ENCODE measurements at regions not wholly inside any gene's neighbourhood (a gene's known extent, or its start where the extent isn't known, plus 50 kb on each side); places are given as distances from the start of the nearest gene placed in this dataset.

DNA sequence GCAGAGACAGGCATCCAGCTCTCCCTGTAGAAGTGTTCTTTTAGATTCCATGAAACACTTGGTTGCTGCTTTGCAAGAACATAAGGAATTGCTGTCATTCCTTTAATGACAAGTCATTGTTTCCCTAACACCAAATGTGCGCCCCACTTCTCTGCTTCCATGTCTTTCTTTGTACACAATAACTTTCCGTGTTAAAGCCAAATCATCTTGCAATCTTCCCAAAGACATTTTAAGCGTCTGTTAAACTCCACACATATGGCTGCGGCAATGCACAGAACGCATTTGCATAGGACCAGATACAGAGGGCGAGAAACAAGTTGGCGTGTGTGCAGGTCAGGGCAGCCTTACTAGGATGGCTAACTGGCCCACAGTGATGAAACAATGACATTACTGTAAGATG lies 399.3 kb upstream of the PRKCQ start:
- no peak overlapping the region for H3K4me3 ChIP-seq (ENCODE audit: low read length)
- H3K9me3 ChIP-seq (ENCODE audit: insufficient read depth, low read depth, low read length) = no peaks in the 10 kb centered on the region
- no peaks in the 10 kb centered on the region for H3K36me3 ChIP-seq (ENCODE audit: insufficient read depth, low read length)
- no peak overlapping the region for H3K27ac ChIP-seq (ENCODE audit: low read depth, low read length)
- peaks cover 6% of the 10 kb centered on the region for H3K4me1 ChIP-seq (ENCODE audit: insufficient read depth, low read length)
- WGBS = 90% methylated on average over 7 of the region's 7 CpGs
- no peak overlapping the region for H3K9ac ChIP-seq (ENCODE audit: low read depth, low read length)
- H3K27me3 ChIP-seq (ENCODE audit: insufficient read depth, low read length) = no peaks in the 10 kb centered on the region

DNA sequence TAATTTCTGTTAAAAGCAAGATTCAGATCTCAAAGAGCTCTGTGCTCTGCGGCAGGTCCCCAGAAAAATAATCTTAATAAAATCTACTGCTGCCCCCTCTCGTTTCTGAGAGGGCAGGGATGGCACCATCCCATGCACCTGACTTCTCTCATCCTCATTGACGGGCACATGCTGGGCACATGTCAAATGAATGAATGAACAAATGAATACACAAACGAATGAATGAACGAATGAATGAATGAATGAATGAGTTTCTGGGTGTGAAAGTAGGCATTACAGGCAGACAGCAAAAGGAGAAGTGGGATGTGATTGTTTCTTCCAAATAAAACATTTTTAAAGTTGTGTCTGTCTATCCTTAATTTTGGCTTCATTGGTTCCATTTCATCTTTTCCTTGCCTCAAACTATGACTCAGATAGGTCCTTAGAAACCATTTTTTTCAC lies 398.1 kb upstream of the PRKCQ start:
- Histone ChIP-seq H3K36me3 (ENCODE audit: insufficient read depth, low read length) (no peaks in the 10 kb centered on the region), H3K9ac (ENCODE audit: low read depth, low read length) (no peak overlapping the region), H3K4me3 (ENCODE audit: low read length) (no peak overlapping the region), H3K9me3 (ENCODE audit: insufficient read depth, low read depth, low read length) (no peaks in the 10 kb centered on the region), H3K27me3 (ENCODE audit: insufficient read depth, low read length) (no peaks in the 10 kb centered on the region), H3K4me1 (ENCODE audit: insufficient read depth, low read length) (peaks cover 6% of the 10 kb centered on the region), H3K27ac (ENCODE audit: low read depth, low read length) (no peak overlapping the region)
- WGBS = 75% methylated on average over 5 of the region's 5 CpGs

DNA sequence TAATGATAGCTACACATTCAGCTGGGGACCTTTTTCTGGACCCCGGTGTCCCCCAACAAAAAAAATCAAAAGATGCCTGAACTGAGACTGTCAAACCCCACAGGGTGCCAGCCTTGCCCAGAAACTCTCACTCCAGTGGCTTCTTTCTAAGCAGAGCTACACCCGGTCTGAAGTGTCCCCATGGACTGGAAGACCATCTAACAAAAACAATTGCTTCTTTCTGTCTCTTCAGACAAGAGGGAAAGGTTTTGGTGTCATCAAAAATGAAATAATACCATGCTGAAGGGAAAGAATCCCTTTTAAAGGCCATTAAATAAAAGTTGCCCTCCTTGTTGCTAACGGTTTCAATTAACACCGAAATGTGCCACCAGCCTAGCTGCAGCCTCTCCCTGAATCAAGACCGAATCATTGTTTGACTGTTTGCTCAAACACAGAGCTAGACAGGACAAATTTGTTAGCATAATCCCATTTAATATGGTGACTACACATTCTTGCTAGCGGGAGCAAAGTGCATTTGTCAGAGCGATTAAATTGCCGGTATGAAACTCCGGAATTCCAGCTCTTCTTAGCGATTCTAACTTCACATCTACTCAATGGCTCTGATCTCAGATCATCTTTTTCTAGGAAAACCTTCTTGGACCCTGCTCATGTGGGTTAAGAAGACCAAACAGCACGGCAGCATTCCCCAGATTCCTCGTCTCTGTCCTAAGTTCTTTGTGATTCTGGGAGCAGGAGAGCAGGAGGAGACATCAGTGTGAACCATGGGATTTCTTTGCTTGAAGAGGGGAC lies 397.5 kb upstream of the PRKCQ start:
- Histone ChIP-seq H3K4me3 (ENCODE audit: low read length) (no peak overlapping the region), H3K36me3 (ENCODE audit: insufficient read depth, low read length) (no peaks in the 10 kb centered on the region), H3K27me3 (ENCODE audit: insufficient read depth, low read length) (no peaks in the 10 kb centered on the region), H3K9ac (ENCODE audit: low read depth, low read length) (no peak overlapping the region), H3K4me1 (ENCODE audit: insufficient read depth, low read length) (peaks cover 6% of the 10 kb centered on the region), H3K9me3 (ENCODE audit: insufficient read depth, low read depth, low read length) (no peaks in the 10 kb centered on the region), H3K27ac (ENCODE audit: low read depth, low read length) (no peak overlapping the region)
- WGBS = 83% methylated on average over 12 of the region's 12 CpGs

DNA sequence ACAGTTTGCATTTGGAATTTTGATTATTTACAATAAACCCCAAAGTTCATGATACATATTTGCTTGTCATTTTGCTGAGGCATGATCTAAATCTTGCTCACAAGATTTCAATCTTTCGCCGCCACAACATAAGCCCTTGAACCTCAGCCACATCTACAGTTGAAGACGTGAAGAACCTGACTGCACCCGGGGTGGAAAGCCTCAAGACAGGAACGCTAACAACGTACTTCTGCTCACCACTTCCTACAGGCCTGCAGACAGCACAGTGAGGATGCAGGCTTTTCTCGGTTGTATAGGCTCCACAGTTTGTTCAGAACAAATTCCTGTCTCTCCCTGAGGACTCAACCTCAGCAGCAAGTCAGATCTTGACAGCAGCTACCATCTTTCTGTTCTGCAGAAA lies 393.8 kb upstream of the PRKCQ start:
- 93% methylated on average over 7 of the region's 7 CpGs for WGBS
- H3K4me1 ChIP-seq (ENCODE audit: insufficient read depth, low read length) = peaks cover 6% of the 10 kb centered on the region
- H3K4me3 ChIP-seq (ENCODE audit: low read length) = no peak overlapping the region
- H3K27ac ChIP-seq (ENCODE audit: low read depth, low read length) = no peak overlapping the region
- H3K27me3 ChIP-seq (ENCODE audit: insufficient read depth, low read length) = no peaks in the 10 kb centered on the region
- no peaks in the 10 kb centered on the region for H3K36me3 ChIP-seq (ENCODE audit: insufficient read depth, low read length)
- no peaks in the 10 kb centered on the region for H3K9me3 ChIP-seq (ENCODE audit: insufficient read depth, low read depth, low read length)
- no peak overlapping the region for H3K9ac ChIP-seq (ENCODE audit: low read depth, low read length)

DNA sequence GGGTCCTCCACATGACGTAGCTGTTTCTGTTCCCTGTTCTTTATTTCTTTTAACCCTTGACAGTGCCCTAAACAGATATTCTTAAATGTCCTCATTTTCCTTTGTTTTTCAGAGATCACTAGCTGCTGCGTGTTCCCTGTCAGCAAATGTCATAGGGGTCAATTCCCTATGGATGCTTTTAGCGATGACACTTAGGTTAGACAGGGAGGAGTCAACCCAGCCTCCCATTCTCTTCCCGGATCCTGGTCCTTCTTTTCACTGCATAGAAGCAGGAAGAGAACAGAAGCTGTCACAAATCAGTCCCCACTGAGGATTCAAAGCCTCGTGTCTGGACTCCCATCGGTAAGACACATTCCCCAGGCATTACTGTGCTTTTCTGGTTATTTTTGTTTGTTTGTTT lies 392.1 kb upstream of the PRKCQ start:
- Histone ChIP-seq H3K9ac (ENCODE audit: low read depth, low read length) (no peak overlapping the region), H3K4me3 (ENCODE audit: low read length) (no peak overlapping the region), H3K36me3 (ENCODE audit: insufficient read depth, low read length) (no peaks in the 10 kb centered on the region), H3K27ac (ENCODE audit: low read depth, low read length) (no peak overlapping the region), H3K4me1 (ENCODE audit: insufficient read depth, low read length) (no peaks in the 10 kb centered on the region), H3K9me3 (ENCODE audit: insufficient read depth, low read depth, low read length) (no peaks in the 10 kb centered on the region), H3K27me3 (ENCODE audit: insufficient read depth, low read length) (no peaks in the 10 kb centered on the region)
- 86% methylated on average over 6 of the region's 6 CpGs for WGBS

DNA sequence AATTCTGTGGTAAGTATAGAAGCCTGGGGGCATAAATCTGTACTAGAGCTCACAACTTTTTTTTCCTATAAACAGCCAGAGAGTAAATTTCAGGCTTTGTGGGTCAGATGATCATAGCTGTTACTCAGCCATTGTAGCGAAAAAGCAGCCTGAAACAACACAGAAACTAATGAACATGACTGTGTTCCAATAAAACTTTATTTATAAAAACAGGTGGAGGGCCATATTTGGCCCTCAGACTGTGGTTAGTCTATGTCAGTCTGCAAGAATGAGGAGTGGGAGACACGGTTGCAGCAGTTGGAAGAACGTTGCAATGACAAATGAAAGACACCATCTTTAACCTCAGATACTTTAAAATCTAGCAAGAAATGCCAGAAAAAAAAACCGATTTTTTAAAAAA lies 389.6 kb upstream of the PRKCQ start:
- Histone ChIP-seq H3K36me3 (ENCODE audit: insufficient read depth, low read length) (no peaks in the 10 kb centered on the region), H3K4me1 (ENCODE audit: insufficient read depth, low read length) (no peaks in the 10 kb centered on the region), H3K9ac (ENCODE audit: low read depth, low read length) (no peak overlapping the region), H3K27ac (ENCODE audit: low read depth, low read length) (no peak overlapping the region), H3K27me3 (ENCODE audit: insufficient read depth, low read length) (no peaks in the 10 kb centered on the region), H3K9me3 (ENCODE audit: insufficient read depth, low read depth, low read length) (no peaks in the 10 kb centered on the region), H3K4me3 (ENCODE audit: low read length) (no peak overlapping the region)
- 94% methylated on average over 4 of the region's 4 CpGs for WGBS

DNA sequence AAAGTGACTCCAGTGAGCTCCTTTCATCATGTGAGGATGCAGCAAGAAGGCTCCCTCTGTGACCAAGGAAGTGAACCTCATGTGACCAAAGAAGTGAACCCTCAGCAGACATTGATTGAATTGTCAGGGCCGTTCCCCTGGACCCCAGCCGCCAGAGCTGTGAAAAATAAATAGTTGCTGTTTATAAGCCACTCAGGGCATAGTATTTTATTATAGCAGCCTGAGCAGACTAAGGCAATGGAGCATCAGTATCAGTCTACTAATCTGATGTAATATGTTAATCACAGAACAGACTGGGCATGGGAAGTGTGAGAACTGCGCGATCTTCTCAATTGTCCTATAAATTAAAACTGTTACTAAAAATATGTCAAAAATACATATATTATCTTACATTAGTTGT lies 384.5 kb upstream of the PRKCQ start:
- WGBS = 91% methylated on average over 2 of the region's 4 CpGs
- H3K27me3 ChIP-seq (ENCODE audit: insufficient read depth, low read length) = no peaks in the 10 kb centered on the region
- no peaks in the 10 kb centered on the region for H3K9me3 ChIP-seq (ENCODE audit: insufficient read depth, low read depth, low read length)
- H3K9ac ChIP-seq (ENCODE audit: low read depth, low read length) = no peak overlapping the region
- H3K4me3 ChIP-seq (ENCODE audit: low read length) = no peak overlapping the region
- no peaks in the 10 kb centered on the region for H3K4me1 ChIP-seq (ENCODE audit: insufficient read depth, low read length)
- H3K36me3 ChIP-seq (ENCODE audit: insufficient read depth, low read length) = no peaks in the 10 kb centered on the region
- no peak overlapping the region for H3K27ac ChIP-seq (ENCODE audit: low read depth, low read length)

DNA sequence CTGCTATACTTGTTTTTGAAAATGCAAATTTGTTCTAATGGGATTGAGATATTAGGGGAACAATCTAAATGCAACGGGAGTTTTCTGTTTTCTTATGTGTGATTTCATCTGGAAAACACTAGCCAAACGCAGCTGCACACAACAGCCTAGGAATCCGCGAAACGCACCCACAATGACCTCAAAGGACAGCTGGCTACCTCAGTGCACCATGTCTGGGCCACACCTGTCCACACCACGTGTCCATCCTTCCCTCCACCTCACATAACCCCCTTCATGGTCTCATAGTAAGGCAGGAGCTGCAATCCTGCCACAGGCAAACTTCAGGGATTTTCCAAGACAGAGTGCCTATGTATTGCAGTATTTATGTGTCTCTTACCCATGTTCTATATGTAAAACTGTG lies 382.5 kb upstream of the PRKCQ start:
- WGBS = 89% methylated on average over 6 of the region's 6 CpGs
- Histone ChIP-seq H3K9me3 (ENCODE audit: insufficient read depth, low read depth, low read length) (no peaks in the 10 kb centered on the region), H3K4me3 (ENCODE audit: low read length) (no peak overlapping the region), H3K4me1 (ENCODE audit: insufficient read depth, low read length) (no peaks in the 10 kb centered on the region), H3K27me3 (ENCODE audit: insufficient read depth, low read length) (no peaks in the 10 kb centered on the region), H3K36me3 (ENCODE audit: insufficient read depth, low read length) (no peaks in the 10 kb centered on the region), H3K9ac (ENCODE audit: low read depth, low read length) (no peak overlapping the region), H3K27ac (ENCODE audit: low read depth, low read length) (no peak overlapping the region)

DNA sequence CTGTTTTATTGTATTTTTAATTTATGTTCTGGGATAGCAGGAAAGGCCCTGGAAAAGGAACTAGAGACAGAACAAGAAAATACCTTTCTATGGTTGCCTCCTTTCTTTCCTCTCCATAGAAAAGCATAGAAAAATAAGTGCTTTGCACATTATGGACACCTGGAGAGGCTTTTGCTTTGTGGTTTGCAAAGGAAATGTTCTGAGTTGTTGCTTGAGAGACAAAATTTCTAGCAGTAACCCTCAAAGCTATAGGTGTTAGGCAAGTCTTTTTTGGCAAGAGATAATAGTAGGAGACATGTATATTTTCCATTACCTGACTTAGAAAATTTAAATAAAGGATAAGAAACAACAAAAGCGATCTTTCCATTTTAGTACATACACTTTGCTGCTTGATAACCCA lies 378.6 kb upstream of the PRKCQ start:
- H3K9me3 ChIP-seq (ENCODE audit: insufficient read depth, low read depth, low read length) = no peaks in the 10 kb centered on the region
- H3K27me3 ChIP-seq (ENCODE audit: insufficient read depth, low read length) = no peaks in the 10 kb centered on the region
- no peak overlapping the region for H3K27ac ChIP-seq (ENCODE audit: low read depth, low read length)
- no peak overlapping the region for H3K4me3 ChIP-seq (ENCODE audit: low read length)
- H3K36me3 ChIP-seq (ENCODE audit: insufficient read depth, low read length) = no peaks in the 10 kb centered on the region
- WGBS = no CpG with 5 or more reads among the region's 1 CpG
- no peaks in the 10 kb centered on the region for H3K4me1 ChIP-seq (ENCODE audit: insufficient read depth, low read length)
- no peak overlapping the region for H3K9ac ChIP-seq (ENCODE audit: low read depth, low read length)

DNA sequence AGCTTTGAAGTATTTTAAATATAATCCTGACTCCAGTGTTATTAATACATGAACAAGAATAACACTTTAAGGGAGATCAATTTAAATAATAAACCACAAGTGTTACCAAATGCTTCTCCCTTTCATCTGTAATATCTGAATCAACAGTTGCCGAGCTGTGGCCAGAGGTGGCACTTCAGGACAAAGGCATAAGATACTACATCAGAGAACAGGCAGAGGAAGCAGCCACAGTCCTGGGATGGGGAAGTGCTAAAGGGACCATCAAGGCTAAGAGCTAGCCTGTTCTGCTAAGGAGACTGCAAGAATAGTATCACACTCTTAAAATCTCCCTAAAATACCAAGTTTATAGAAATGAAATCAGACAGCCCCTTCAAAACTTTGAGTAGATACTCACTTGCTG lies 378.2 kb upstream of the PRKCQ start:
- Histone ChIP-seq H3K27ac (ENCODE audit: low read depth, low read length) (no peak overlapping the region), H3K4me3 (ENCODE audit: low read length) (no peak overlapping the region), H3K36me3 (ENCODE audit: insufficient read depth, low read length) (no peaks in the 10 kb centered on the region), H3K4me1 (ENCODE audit: insufficient read depth, low read length) (no peaks in the 10 kb centered on the region), H3K9me3 (ENCODE audit: insufficient read depth, low read depth, low read length) (no peaks in the 10 kb centered on the region), H3K9ac (ENCODE audit: low read depth, low read length) (no peak overlapping the region), H3K27me3 (ENCODE audit: insufficient read depth, low read length) (no peaks in the 10 kb centered on the region)
- WGBS = 48% methylated on average over 1 of the region's 1 CpG

DNA sequence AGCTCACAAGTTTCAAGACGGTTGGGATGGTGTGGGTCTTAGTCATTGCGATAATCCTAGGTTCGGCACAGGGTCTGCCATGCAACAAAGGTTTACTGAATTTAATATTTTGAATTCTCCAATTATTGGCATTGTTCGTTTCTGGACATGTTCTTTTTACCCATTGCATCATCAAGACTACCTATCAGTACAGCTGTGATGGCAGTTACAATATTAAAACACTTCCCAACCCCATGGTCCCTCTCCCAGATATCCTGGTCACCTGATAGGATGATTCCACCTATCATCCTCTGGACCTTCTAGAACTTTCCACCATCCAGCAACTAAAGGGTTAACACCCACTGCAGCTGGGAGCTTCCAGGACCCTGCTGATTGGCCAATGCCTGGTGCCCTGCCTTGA lies 377.8 kb upstream of the PRKCQ start:
- no peak overlapping the region for H3K9ac ChIP-seq (ENCODE audit: low read depth, low read length)
- WGBS = 97% methylated on average over 4 of the region's 4 CpGs
- no peak overlapping the region for H3K4me3 ChIP-seq (ENCODE audit: low read length)
- H3K27ac ChIP-seq (ENCODE audit: low read depth, low read length) = no peak overlapping the region
- no peaks in the 10 kb centered on the region for H3K27me3 ChIP-seq (ENCODE audit: insufficient read depth, low read length)
- no peaks in the 10 kb centered on the region for H3K9me3 ChIP-seq (ENCODE audit: insufficient read depth, low read depth, low read length)
- no peaks in the 10 kb centered on the region for H3K4me1 ChIP-seq (ENCODE audit: insufficient read depth, low read length)
- H3K36me3 ChIP-seq (ENCODE audit: insufficient read depth, low read length) = no peaks in the 10 kb centered on the region

DNA sequence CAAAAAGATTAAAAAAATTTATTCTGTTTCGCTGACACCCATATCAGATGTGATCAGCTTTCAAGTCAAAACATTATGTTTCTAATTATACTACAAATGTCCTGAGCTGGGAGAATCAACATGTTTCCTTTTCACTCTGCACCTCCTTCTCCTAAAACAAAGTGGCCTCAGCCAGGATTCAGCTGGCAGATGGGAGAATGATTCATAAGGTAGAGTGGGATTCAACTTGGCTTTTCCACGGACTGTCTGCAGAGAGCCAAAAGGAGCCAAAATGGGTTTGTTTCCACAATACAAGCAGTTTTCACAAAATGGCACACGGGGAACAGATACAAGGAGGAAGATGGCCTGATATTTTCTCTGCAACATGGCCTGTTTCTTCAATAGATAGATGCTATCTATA lies 376.5 kb upstream of the PRKCQ start:
- H3K9ac ChIP-seq (ENCODE audit: low read depth, low read length) = no peak overlapping the region
- no peaks in the 10 kb centered on the region for H3K4me1 ChIP-seq (ENCODE audit: insufficient read depth, low read length)
- 83% methylated on average over 3 of the region's 3 CpGs for WGBS

More for the DNA sequence above, 376.5 kb upstream of the PRKCQ start:
- H3K27ac ChIP-seq (ENCODE audit: low read depth, low read length) = no peak overlapping the region
- no peaks in the 10 kb centered on the region for H3K27me3 ChIP-seq (ENCODE audit: insufficient read depth, low read length)
- no peaks in the 10 kb centered on the region for H3K36me3 ChIP-seq (ENCODE audit: insufficient read depth, low read length)
- H3K9me3 ChIP-seq (ENCODE audit: insufficient read depth, low read depth, low read length) = no peaks in the 10 kb centered on the region
- H3K4me3 ChIP-seq (ENCODE audit: low read length) = no peak overlapping the region

Data from HUES64 (cell line).